Peyer's patch (tissue), 4 donors: ENCODE measurements at regions not wholly inside any gene's neighbourhood (a gene's known extent, or its start where the extent isn't known, plus 50 kb on each side); places are given as distances from the start of the nearest gene placed in this dataset.

Source experiments
- CTCF ChIP-seq, 6 experiments: fragments of 450-650 bp in 4 of 6; fragments of 200-600 bp in 2 of 6; sonication (generic) in 1 of 6; IDR thresholded peaks; one replicate each; pipeline ENCODE4 v1.5.1; 2017 to 2019; ENCODE audit warnings: antibody characterized with exemption in 6 of 6, mild to moderate bottlenecking in 3 of 6, moderate library complexity in 1 of 6
- POLR2A ChIP-seq, 2 donors: fragments of 450-650 bp; IDR thresholded peaks; one replicate each; pipeline ENCODE4 v1.5.1; 2017; ENCODE audit warnings: antibody characterized with exemption in 2 of 2, mild to moderate bottlenecking in 2 of 2, moderate library complexity in 2 of 2

GRCh38 chr9:26237256-26237655, 559.0 kb upstream of the TUSC1 start:
- no peak for TF ChIP-seq CTCF (IDR thresholded peaks at IDR 0.05)
- no peak for TF ChIP-seq POLR2A (IDR thresholded peaks at IDR 0.05)
